WI38 (cell line): ENCODE measurements at regions not wholly inside any gene's neighbourhood (a gene's known extent, or its start where the extent isn't known, plus 50 kb on each side); places are given as distances from the start of the nearest gene placed in this dataset.
"Not testable (repeated sequence)": the region's sequence is repeated elsewhere in the genome, so short reads cannot be mapped to it uniquely, and the experiment has no call there.

Source experiments
- H3K4me3 ChIP-seq: 2 replicates; pipeline ENCODE4 v1.5.1; 2011; ENCODE audit warnings: low read depth, mild to moderate bottlenecking, control low read depth, low read length
- CTCF ChIP-seq: IDR thresholded peaks from 2 replicates; pipeline ENCODE4 v1.5.1; 2012; ENCODE audit warnings: low read depth, mild to moderate bottlenecking, control low read depth, low read length

- TF ChIP-seq CTCF: no peak
Observed at GRCh38 chr5:39755452-39755851, 330.7 kb upstream of the DAB2 start.

GRCh38 chr5:39753747-39754146 is 329.0 kb upstream of the DAB2 start:
- not testable (repeated sequence) for H3K4me3 ChIP-seq

More at GRCh38 chr5:39755452-39755851, 330.7 kb upstream of the DAB2 start:
- no peak overlapping the region for H3K4me3 ChIP-seq

- TF ChIP-seq CTCF: no peak
Observed at GRCh38 chr5:39750661-39751060, 325.9 kb upstream of the DAB2 start.

GRCh38 chr5:39742916-39743315 is 318.1 kb upstream of the DAB2 start:
- TF ChIP-seq CTCF: no peak
- no peak overlapping the region for H3K4me3 ChIP-seq

More at GRCh38 chr5:39750661-39751060, 325.9 kb upstream of the DAB2 start:
- no peak overlapping the region for H3K4me3 ChIP-seq

- no peak for TF ChIP-seq CTCF
- no peak overlapping the region for H3K4me3 ChIP-seq
Observed at GRCh38 chr5:39740404-39740803, 315.6 kb upstream of the DAB2 start.

GRCh38 chr5:39732166-39732565 is 307.4 kb upstream of the DAB2 start:
- H3K4me3 ChIP-seq: no peak overlapping the region
- TF ChIP-seq CTCF: no peak

GRCh38 chr5:39730699-39731098 is 305.9 kb upstream of the DAB2 start:
- no peak overlapping the region for H3K4me3 ChIP-seq
- no peak for TF ChIP-seq CTCF

GRCh38 chr5:39730006-39730405 is 305.2 kb upstream of the DAB2 start:
- TF ChIP-seq CTCF: no peak
- H3K4me3 ChIP-seq: no peak overlapping the region
